Inflammatory macrophage treated with lipopolysaccharide for 4 hours (primary cell): ENCODE measurements at regions not wholly inside any gene's neighbourhood (a gene's known extent, or its start where the extent isn't known, plus 50 kb on each side); places are given as distances from the start of the nearest gene placed in this dataset.
A peak's percentile ranks its signal among the peaks of the same experiment; 100 is the strongest.

Experiments
- DNase-seq: peaks from one replicate; pipeline ENCODE4 v3.0.0-alpha.2; 2020

- DNase-seq: no peak
Observed at GRCh38 chr2:65823511-65823910, 391.1 kb upstream of the SPRED2 start.

GRCh38 chr2:65820454-65820853 is 388.1 kb upstream of the SPRED2 start:
- DNase-seq: no peak

GRCh38 chr2:65819963-65820362 is 387.6 kb upstream of the SPRED2 start:
- DNase-seq: no peak

GRCh38 chr2:65818873-65819451 is 386.6 kb upstream of the SPRED2 start:
- DNase-seq: no peak

GRCh38 chr2:65813631-65814173 is 381.3 kb upstream of the SPRED2 start:
- DNase-seq: no peak

GRCh38 chr2:65812887-65813286 is 380.5 kb upstream of the SPRED2 start:
- no peak for DNase-seq

- no peak for DNase-seq
Observed at GRCh38 chr2:65807942-65808341, 375.5 kb upstream of the SPRED2 start.

GRCh38 chr2:65804777-65805176 is 372.4 kb upstream of the SPRED2 start:
- DNase-seq: no peak

GRCh38 chr2:65802298-65802942 is 370.0 kb upstream of the SPRED2 start:
- no peak for DNase-seq

GRCh38 chr2:65800998-65801397 is 368.6 kb upstream of the SPRED2 start:
- peak; percentile 12 for DNase-seq

- no peak for DNase-seq
Observed at GRCh38 chr2:65799141-65799854, 366.9 kb upstream of the SPRED2 start.

GRCh38 chr2:65798641-65799040 is 366.2 kb upstream of the SPRED2 start:
- no peak for DNase-seq

GRCh38 chr2:65794994-65795393 is 362.6 kb upstream of the SPRED2 start:
- DNase-seq: no peak

GRCh38 chr2:65791404-65791975 is 359.1 kb upstream of the SPRED2 start:
- DNase-seq: no peak

GRCh38 chr2:65790676-65790935 is 358.2 kb upstream of the SPRED2 start:
- DNase-seq: no peak

- DNase-seq: no peak
Observed at GRCh38 chr2:65789923-65790675, 357.7 kb upstream of the SPRED2 start.

- no peak for DNase-seq
Observed at GRCh38 chr2:65788556-65788955, 356.2 kb upstream of the SPRED2 start.

- no peak for DNase-seq
Observed at GRCh38 chr2:65786765-65787164, 354.4 kb upstream of the SPRED2 start.

GRCh38 chr2:65786007-65786717 is 353.8 kb upstream of the SPRED2 start:
- no peak for DNase-seq

GRCh38 chr2:65782996-65783650 is 350.7 kb upstream of the SPRED2 start:
- DNase-seq: no peak

GRCh38 chr2:65782186-65782585 is 349.8 kb upstream of the SPRED2 start:
- DNase-seq: no peak

GRCh38 chr2:65781756-65782155 is 349.4 kb upstream of the SPRED2 start:
- no peak for DNase-seq
